GM12873 (cell line): ENCODE measurements at regions not wholly inside any gene's neighbourhood (a gene's known extent, or its start where the extent isn't known, plus 50 kb on each side); places are given as distances from the start of the nearest gene placed in this dataset.

Experiments used
- CTCF ChIP-seq: IDR thresholded peaks from 2 replicates; pipeline ENCODE4 v1.5.1; 2012; ENCODE audit warnings: low read depth, mild to moderate bottlenecking, moderate library complexity, low read length, control low read depth; ENCODE audit not compliant: insufficient read depth; ENCODE audit errors: missing control alignments

- no peak for TF ChIP-seq CTCF
Measured at GRCh38 chr9:106697390-106697749, 165.6 kb upstream of the ZNF462 start.

GRCh38 chr9:106697750-106698502 is 165.0 kb upstream of the ZNF462 start:
- TF ChIP-seq CTCF: no peak

GRCh38 chr9:106700676-106701075 is 162.3 kb upstream of the ZNF462 start:
- TF ChIP-seq CTCF: no peak

GRCh38 chr9:106701611-106702010 is 161.4 kb upstream of the ZNF462 start:
- no peak for TF ChIP-seq CTCF

GRCh38 chr9:106704056-106704615 is 158.8 kb upstream of the ZNF462 start:
- no peak for TF ChIP-seq CTCF

- no peak for TF ChIP-seq CTCF
Measured at GRCh38 chr9:106707291-106707690, 155.7 kb upstream of the ZNF462 start.

GRCh38 chr9:106707738-106708474 is 155.1 kb upstream of the ZNF462 start:
- TF ChIP-seq CTCF: no peak
